H1 (cell line): ENCODE measurements at regions not wholly inside any gene's neighbourhood (a gene's known extent, or its start where the extent isn't known, plus 50 kb on each side); places are given as distances from the start of the nearest gene placed in this dataset.

Experiments used
- CTCF ChIA-PET: fragments of 300-600 bp; sonication (Branson Sonifier 250); formaldehyde crosslinking; loops from one replicate; lab custom pipeline; 2021; ENCODE audit not compliant: partially characterized antibody; lab: Charles Lee
- POLR2A ChIA-PET: fragments of 300-600 bp; sonication (Branson Sonifier 250); formaldehyde crosslinking; loops from one replicate; lab custom pipeline; 2021; ENCODE audit warnings: inconsistent platforms; ENCODE audit not compliant: partially characterized antibody; lab: Charles Lee
- DNase-seq, 2 experiments: peaks; one replicate each; pipeline versions ENCODE4 v3.0.0 to v3.0.0-alpha.2; 2010 to 2022; ENCODE audit warnings: low spot score in 2 of 2, low read depth in 1 of 2, mixed read lengths in 1 of 2
- FAIRE-seq: peaks from 2 replicates; lab custom pipeline; 2011; peaks lifted over from hg19 to GRCh38; lab: Jason Lieb, UNC
- H2AFZ ChIP-seq: 2 replicates; pipeline ENCODE4 v1.8.1; 2012; ENCODE audit warnings: low read length, inconsistent platforms
- H2AK5ac ChIP-seq: 2 replicates; pipeline ENCODE4 v1.6.1; 2013; ENCODE audit warnings: low read depth, low read length
- H2BK120ac ChIP-seq: replicated peaks from 2 replicates; pipeline ENCODE3; 2013; ENCODE audit warnings: low read depth, low read length, inconsistent platforms
- H2BK12ac ChIP-seq: 2 replicates; pipeline ENCODE4 v1.6.1; 2013; ENCODE audit warnings: low read depth, low read length
- H2BK15ac ChIP-seq: 2 replicates; pipeline ENCODE4 v1.6.1; 2013; ENCODE audit warnings: low read length
- H2BK20ac ChIP-seq: 2 replicates; pipeline ENCODE4 v1.6.1; 2013; ENCODE audit warnings: low read length
- H2BK5ac ChIP-seq: 2 replicates; pipeline ENCODE4 v1.6.1; 2013; ENCODE audit warnings: low read depth, low read length
- H3K14ac ChIP-seq: 2 replicates; pipeline ENCODE4 v1.6.1; 2013; ENCODE audit warnings: inconsistent platforms; ENCODE audit not compliant: insufficient read length
- H3K18ac ChIP-seq: 2 replicates; pipeline ENCODE4 v1.6.1; 2013; ENCODE audit warnings: low read length; ENCODE audit errors: extremely low read depth
- H3K23ac ChIP-seq: 2 replicates; pipeline ENCODE4 v1.6.1; 2013; ENCODE audit warnings: inconsistent platforms; ENCODE audit not compliant: insufficient read length
- H3K23me2 ChIP-seq: 2 replicates; pipeline ENCODE4 v1.6.1; 2013; ENCODE audit warnings: low read depth, low read length
- H3K27ac ChIP-seq: 2 replicates; pipeline ENCODE4 v1.6.1; 2011; ENCODE audit warnings: low read depth, low read length, inconsistent platforms
- H3K27me3 ChIP-seq, 4 experiments: replicated peaks in 1 of 4; 1 replicate in 1 of 4; 2 replicates in 3 of 4; pipeline versions ENCODE4 v1.6.1 to v1.8.1; 2011 to 2013; ENCODE audit warnings: low read length in 3 of 4, mild to moderate bottlenecking in 3 of 4, inconsistent platforms in 2 of 4, mixed read lengths in 2 of 4, moderate library complexity in 1 of 4; ENCODE audit not compliant: control insufficient read depth in 3 of 4, insufficient read depth in 3 of 4; ENCODE audit errors: extremely low read depth in 1 of 4
- H3K36me3 ChIP-seq, 4 experiments: 2 replicates each; pipeline versions ENCODE4 v1.6.1 to v1.8.1; 2011 to 2013; ENCODE audit warnings: mild to moderate bottlenecking in 4 of 4, low read length in 3 of 4, moderate library complexity in 2 of 4, control low read depth in 1 of 4, inconsistent platforms in 1 of 4; ENCODE audit not compliant: insufficient read depth in 4 of 4, control insufficient read depth in 2 of 4
- H3K4ac ChIP-seq: replicated peaks from 2 replicates; pipeline ENCODE3; 2013; ENCODE audit warnings: low read length, low read depth, mixed read lengths, inconsistent platforms; ENCODE audit not compliant: insufficient read length
- H3K4me1 ChIP-seq, 4 experiments: replicated peaks in 1 of 4; 1 replicate in 1 of 4; 2 replicates in 3 of 4; pipeline versions ENCODE4 v1.6.1 to v1.8.1; 2011 to 2013; ENCODE audit warnings: low read length in 3 of 4, inconsistent platforms in 2 of 4, mixed read lengths in 1 of 4; ENCODE audit not compliant: insufficient read depth in 4 of 4, control insufficient read depth in 3 of 4
- H3K4me2 ChIP-seq, 2 experiments: 2 replicates each; pipeline versions ENCODE4 v1.6.1 to v1.8.1; 2011 to 2013; ENCODE audit warnings: low read depth in 2 of 2, low read length in 2 of 2, control low read depth in 1 of 2, inconsistent platforms in 1 of 2, mild to moderate bottlenecking in 1 of 2; ENCODE audit not compliant: insufficient read depth in 1 of 2
- H3K4me3 ChIP-seq, 4 experiments: fragments of 200-600, 300-600 bp in 1 of 4; sonication (generic), shearing (Covaris generic), sonication (Bioruptor Twin) in 1 of 4; 2 replicates each; pipeline versions ENCODE4 v1.5.1 to v1.8.1; 2011 to 2016; ENCODE audit warnings: low read length in 4 of 4, low read depth in 3 of 4, control low read depth in 2 of 4, inconsistent platforms in 2 of 4, mild to moderate bottlenecking in 2 of 4, mixed read lengths in 1 of 4, moderate library complexity in 1 of 4; ENCODE audit not compliant: insufficient read depth in 2 of 4; ENCODE audit errors: extremely low read depth in 1 of 4
- H3K56ac ChIP-seq: replicated peaks from 2 replicates; pipeline ENCODE3; 2013; ENCODE audit warnings: low read depth, mild to moderate bottlenecking, mixed read lengths, low read length, inconsistent platforms; ENCODE audit not compliant: insufficient read length
- H3K79me1 ChIP-seq: 2 replicates; pipeline ENCODE4 v1.6.1; 2013; ENCODE audit warnings: low read depth, low read length, control low read depth
- H3K79me2 ChIP-seq, 2 experiments: 2 replicates each; pipeline versions ENCODE4 v1.6.1 to v1.8.1; 2012 to 2013; ENCODE audit warnings: low read length in 2 of 2, mild to moderate bottlenecking in 2 of 2, inconsistent platforms in 1 of 2; ENCODE audit not compliant: insufficient read depth in 2 of 2, control insufficient read depth in 1 of 2
- H3K9ac ChIP-seq, 4 experiments: replicated peaks in 1 of 4; 1 replicate in 1 of 4; 2 replicates in 3 of 4; pipeline versions ENCODE4 v1.6.1 to v1.8.1; 2011 to 2013; ENCODE audit warnings: low read depth in 3 of 4, low read length in 3 of 4, control low read depth in 2 of 4, mild to moderate bottlenecking in 2 of 4, moderate library complexity in 2 of 4, inconsistent platforms in 1 of 4; ENCODE audit errors: extremely low read depth in 1 of 4
- H3K9me3 ChIP-seq, 2 experiments: 2 replicates each; pipeline versions ENCODE4 v1.6.1 to v1.8.1; 2012 to 2013; ENCODE audit warnings: mild to moderate bottlenecking in 2 of 2, moderate library complexity in 2 of 2, control low read depth in 1 of 2, inconsistent platforms in 1 of 2, low read depth in 1 of 2, low read length in 1 of 2, mixed read lengths in 1 of 2; ENCODE audit not compliant: insufficient read depth in 2 of 2
- H4K20me1 ChIP-seq, 2 experiments: replicated peaks in 1 of 2; 2 replicates each; pipeline versions ENCODE3 to v1.8.1; 2011 to 2013; ENCODE audit warnings: inconsistent platforms in 2 of 2, low read length in 2 of 2, mild to moderate bottlenecking in 1 of 2; ENCODE audit not compliant: insufficient read depth in 2 of 2, control insufficient read depth in 1 of 2
- H4K5ac ChIP-seq: 2 replicates; pipeline ENCODE4 v1.6.1; 2013; ENCODE audit warnings: low read length, low read depth, mixed read lengths, inconsistent platforms; ENCODE audit not compliant: insufficient read length
- H4K8ac ChIP-seq: 2 replicates; pipeline ENCODE4 v1.8.0; 2013; ENCODE audit warnings: mild to moderate bottlenecking, moderate library complexity, low read length, inconsistent platforms; ENCODE audit not compliant: insufficient read depth; ENCODE audit errors: extremely low read depth
- H4K91ac ChIP-seq: replicated peaks from 2 replicates; pipeline ENCODE3; 2013; ENCODE audit warnings: low read length, mixed read lengths, inconsistent platforms; ENCODE audit not compliant: insufficient read length
- CEBPB ChIP-seq: IDR thresholded peaks from 2 replicates; pipeline ENCODE4 v1.6.1; 2012; ENCODE audit warnings: low read depth, low read length
- EGR1 ChIP-seq: IDR thresholded peaks from 2 replicates; pipeline ENCODE4 v1.6.1; 2011; ENCODE audit warnings: low read depth, low read length, borderline replicate concordance
- EZH2 ChIP-seq: fragments of 200-600 bp; sonication (generic); IDR thresholded peaks from 2 replicates; pipeline ENCODE4 v1.7.1; 2012; ENCODE audit warnings: low read depth, mild to moderate bottlenecking, moderate library complexity, low read length, inconsistent platforms; ENCODE audit not compliant: severe bottlenecking
- JUND ChIP-seq: IDR thresholded peaks from 2 replicates; pipeline ENCODE4 v1.6.1; 2011; ENCODE audit warnings: mild to moderate bottlenecking, improper control_type of control experiment, low read length
- MAX ChIP-seq: IDR thresholded peaks from 2 replicates; pipeline ENCODE4 v1.6.1; 2012; ENCODE audit warnings: inconsistent platforms
- RXRA ChIP-seq: IDR thresholded peaks from 2 replicates; pipeline ENCODE4 v1.6.1; 2011; ENCODE audit warnings: low read depth, mild to moderate bottlenecking, low read length, moderate library complexity; ENCODE audit not compliant: insufficient read depth
- SP2 ChIP-seq: IDR thresholded peaks from 2 replicates; pipeline ENCODE4 v1.6.1; 2012; ENCODE audit warnings: mild to moderate bottlenecking, low read length, inconsistent platforms
- WGBS, 2 experiments: shearing (Covaris generic) in 1 of 2; methylation state at CpG; one replicate each; pipeline versions ENCODE4 v1.1.6 to v1.1.7; 2013 to 2015; ENCODE audit warnings: low lambda C conversion rate in 2 of 2, mixed read lengths in 2 of 2, inconsistent platforms in 1 of 2, low coverage in 1 of 2, missing lambda C conversion rate in 1 of 2; ENCODE audit not compliant: insufficient replicate concordance in 2 of 2, insufficient coverage in 1 of 2, insufficient read length in 1 of 2; ENCODE audit errors: extremely low coverage in 1 of 2, missing lambda C conversion rate in 1 of 2; 5-methylcytosine and 5-hydroxymethylcytosine counted together

- H2BK12ac ChIP-seq = no peak overlapping the region
- no peaks in the 10 kb centered on the region for H3K79me1 ChIP-seq
- peaks cover 0 to 7% (median 0%) of the 10 kb centered on the region in 4 experiments; a peak in 2 of 7 replicates for H3K4me1 ChIP-seq
- no peaks in the 10 kb centered on the region for H3K23me2 ChIP-seq
- H3K56ac ChIP-seq = no peak overlapping the region
- FAIRE-seq = no peak
- H3K14ac ChIP-seq = no peak overlapping the region
- no peak overlapping the region for H3K9ac ChIP-seq
- no peak overlapping the region for H4K91ac ChIP-seq
- DNase-seq = no peak
- H3K79me2 ChIP-seq = no peaks in the 10 kb centered on the region
- no peak overlapping the region for H2BK15ac ChIP-seq
- H3K4ac ChIP-seq = no peak overlapping the region
- H3K27me3 ChIP-seq = no peaks in the 10 kb centered on the region
- H3K27ac ChIP-seq = no peak overlapping the region
- 35% methylated on average over 8 of the region's 8 CpGs; no CpG with 5 or more reads in 1 of the 2 experiments for WGBS, 2 experiments
- H2BK120ac ChIP-seq = no peak overlapping the region
- no peak overlapping the region for H3K18ac ChIP-seq
- TF ChIP-seq EGR1 = no peak
- no peak for TF ChIP-seq CEBPB
- no peak for TF ChIP-seq RXRA
- no peak for TF ChIP-seq SP2
- no peak for TF ChIP-seq EZH2
- TF ChIP-seq MAX = no peak
- no peak for TF ChIP-seq JUND
- no peak overlapping the region; the same call in 1 of the 2 replicates for H4K8ac ChIP-seq
- ChIA-PET CTCF (interaction anchor here (0.7 kb wide), 1 partner anchor 70 kb away, joined by 3 read pairs; no protein-coding TSS in a partner anchor), POLR2A (no interaction called here)
- H2BK20ac ChIP-seq = no peak overlapping the region
- H3K9me3 ChIP-seq = no peaks in the 10 kb centered on the region
- no peak overlapping the region for H2BK5ac ChIP-seq
- no peaks in the 10 kb centered on the region for H4K20me1 ChIP-seq
- H3K4me2 ChIP-seq = peak overlapping the region in 1 of 2 experiments; percentile 36; a peak in 2 of 4 replicates
- H3K4me3 ChIP-seq = no peak overlapping the region
- no peak overlapping the region for H3K23ac ChIP-seq
- no peak overlapping the region for H2AK5ac ChIP-seq
- no peak overlapping the region for H2AFZ ChIP-seq
- H4K5ac ChIP-seq = no peak overlapping the region
- H3K36me3 ChIP-seq = no peaks in the 10 kb centered on the region
These were observed 192.4 kb upstream of the NEIL3 start for GRCh38 chr4:177117256-177117655.
